ENCODE measurements at regions not wholly inside any gene's neighbourhood (a gene's known extent, or its start where the extent isn't known, plus 50 kb on each side); places are given as distances from the start of the nearest gene placed in this dataset.
"Not testable (repeated sequence)": the region's sequence is repeated elsewhere in the genome, so short reads cannot be mapped to it uniquely, and the experiment has no call there.

DNA sequence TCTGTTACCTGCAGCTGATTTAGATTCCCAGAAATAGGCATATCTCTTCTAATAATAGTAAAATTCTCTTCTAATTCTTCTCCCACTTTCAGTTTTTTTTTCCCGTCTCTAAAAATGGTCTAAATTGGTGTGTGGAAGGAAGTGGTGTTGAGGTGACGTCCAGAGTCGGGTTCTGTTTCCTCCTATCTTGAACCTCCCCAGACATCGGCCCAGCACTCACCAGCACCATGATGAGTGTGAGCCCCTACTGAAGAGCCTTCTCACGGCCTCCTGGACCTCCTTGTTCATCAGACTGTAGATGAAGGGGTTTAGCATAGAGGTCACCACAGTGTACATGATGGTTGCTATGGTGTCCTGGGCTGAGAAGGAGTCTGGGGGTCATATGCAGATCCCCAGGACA, 53.5 kb upstream of the FAM153A start:
- TF ChIP-seq POLR2A (IDR thresholded peaks at IDR 0.05) = not testable (repeated sequence)
- TF ChIP-seq, protein P1, sequence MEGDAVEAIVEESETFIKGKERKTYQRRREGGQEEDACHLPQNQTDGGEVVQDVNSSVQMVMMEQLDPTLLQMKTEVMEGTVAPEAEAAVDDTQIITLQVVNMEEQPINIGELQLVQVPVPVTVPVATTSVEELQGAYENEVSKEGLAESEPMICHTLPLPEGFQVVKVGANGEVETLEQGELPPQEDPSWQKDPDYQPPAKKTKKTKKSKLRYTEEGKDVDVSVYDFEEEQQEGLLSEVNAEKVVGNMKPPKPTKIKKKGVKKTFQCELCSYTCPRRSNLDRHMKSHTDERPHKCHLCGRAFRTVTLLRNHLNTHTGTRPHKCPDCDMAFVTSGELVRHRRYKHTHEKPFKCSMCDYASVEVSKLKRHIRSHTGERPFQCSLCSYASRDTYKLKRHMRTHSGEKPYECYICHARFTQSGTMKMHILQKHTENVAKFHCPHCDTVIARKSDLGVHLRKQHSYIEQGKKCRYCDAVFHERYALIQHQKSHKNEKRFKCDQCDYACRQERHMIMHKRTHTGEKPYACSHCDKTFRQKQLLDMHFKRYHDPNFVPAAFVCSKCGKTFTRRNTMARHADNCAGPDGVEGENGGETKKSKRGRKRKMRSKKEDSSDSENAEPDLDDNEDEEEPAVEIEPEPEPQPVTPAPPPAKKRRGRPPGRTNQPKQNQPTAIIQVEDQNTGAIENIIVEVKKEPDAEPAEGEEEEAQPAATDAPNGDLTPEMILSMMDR (IDR thresholded peaks at IDR 0.05) = not testable (repeated sequence)

Measured in sigmoid colon (tissue), 3 donors.